HG03342 (cell line): ENCODE measurements at regions not wholly inside any gene's neighbourhood (a gene's known extent, or its start where the extent isn't known, plus 50 kb on each side); places are given as distances from the start of the nearest gene placed in this dataset.

Source experiments
- ATAC-seq: cut with Tn5 transposase; IDR thresholded peaks from one replicate; pipeline ENCODE4 v1.9.1; 2021; ENCODE audit warnings: mild to moderate bottlenecking, moderate library complexity; ENCODE audit not compliant: unreplicated experiment

DNA sequence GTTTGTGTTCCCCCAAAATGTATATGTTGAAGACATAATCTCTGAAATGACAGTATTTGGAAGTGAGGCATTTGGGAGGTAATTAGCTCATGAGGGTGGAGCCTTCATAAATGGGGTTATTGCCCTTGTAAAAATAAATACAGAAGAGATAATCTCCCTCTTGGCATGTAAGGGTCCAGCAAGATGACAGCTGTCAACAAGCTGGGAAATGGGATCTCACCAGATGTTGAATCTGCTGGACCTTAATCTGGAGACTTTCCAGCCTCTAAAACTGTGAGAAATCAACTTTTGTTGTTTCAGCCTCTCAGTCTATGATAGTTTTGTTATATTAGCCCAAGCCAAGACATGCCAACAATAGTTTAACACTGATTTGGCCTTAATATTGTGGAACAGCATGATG lies 438.2 kb upstream of the PCDH7 start:
- no peak for ATAC-seq

DNA sequence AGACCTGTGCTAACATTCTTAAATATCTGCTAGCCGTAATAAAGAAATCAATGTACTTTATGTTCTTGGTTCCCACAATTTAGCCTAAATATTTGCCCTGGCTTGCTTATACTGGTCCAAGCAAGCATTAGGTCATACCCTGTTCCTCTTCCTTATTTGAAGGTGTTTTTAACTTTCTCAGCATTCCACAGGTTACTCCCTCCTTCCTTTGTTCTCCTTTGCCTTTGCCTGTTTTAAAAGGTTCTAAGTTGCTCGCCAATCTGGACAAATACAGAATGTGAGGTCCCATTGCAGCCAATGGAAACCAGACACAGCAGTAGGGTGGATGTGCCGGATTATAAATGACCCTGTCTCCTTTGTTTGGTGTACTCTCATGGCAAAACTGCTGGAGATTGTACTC lies 436.8 kb upstream of the PCDH7 start:
- ATAC-seq, result no peak

DNA sequence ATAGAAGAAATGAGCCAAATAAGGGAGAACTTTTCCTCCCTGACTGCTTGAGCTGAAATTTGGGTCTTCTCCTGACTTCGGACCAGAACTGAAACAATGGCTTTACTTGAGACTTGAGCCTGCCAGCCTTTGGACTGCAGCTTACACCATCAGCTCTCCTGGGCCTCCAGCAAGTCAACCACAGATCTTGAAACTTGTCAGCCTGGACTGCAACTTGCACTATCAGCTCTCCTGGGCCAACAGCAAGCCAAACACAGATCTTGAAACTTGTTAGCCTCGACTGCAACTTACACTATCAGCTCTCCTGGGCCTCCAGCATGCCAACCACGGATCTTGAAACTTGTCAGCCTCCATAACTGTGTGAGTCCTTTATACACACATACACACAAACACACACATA lies 425.9 kb upstream of the PCDH7 start:
- ATAC-seq, result no peak

DNA sequence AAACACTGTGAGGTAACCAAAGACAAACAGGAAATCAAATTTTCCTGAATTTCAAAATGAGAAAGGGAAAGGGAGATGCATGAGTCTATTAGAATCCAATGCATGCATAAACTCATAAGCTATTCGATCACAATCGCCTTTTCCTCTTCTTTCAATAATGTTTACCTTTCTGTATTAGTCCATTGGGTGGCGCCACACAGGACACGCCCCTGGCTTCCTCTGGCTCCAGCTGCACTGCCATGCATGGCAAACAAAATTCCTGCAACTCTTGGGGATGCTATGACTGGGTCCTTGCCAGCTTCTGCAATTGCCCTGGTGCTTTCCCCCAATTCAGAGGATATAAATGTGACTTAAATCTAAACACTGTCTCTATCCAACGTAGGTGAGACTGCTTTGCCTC lies 424.5 kb upstream of the PCDH7 start:
- ATAC-seq, result no peak

DNA sequence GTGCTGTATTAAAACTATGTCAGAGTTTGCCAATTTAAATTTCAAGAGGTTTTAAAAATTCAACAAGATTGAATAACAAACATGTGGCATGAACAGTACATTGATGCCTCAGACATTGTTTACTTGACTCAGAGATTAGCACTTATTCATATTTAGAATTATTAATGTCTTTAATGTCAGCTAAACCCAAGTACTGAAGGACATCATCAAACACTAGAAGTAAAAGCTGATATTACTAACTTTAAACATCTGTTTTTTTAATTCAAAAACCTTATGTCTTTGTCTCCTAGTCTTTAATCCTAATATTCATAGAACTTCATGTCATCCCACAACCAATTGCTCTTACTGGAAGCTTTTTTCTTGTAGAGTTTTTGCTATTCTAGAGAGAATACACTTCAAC lies 406.2 kb upstream of the PCDH7 start:
- no peak for ATAC-seq

DNA sequence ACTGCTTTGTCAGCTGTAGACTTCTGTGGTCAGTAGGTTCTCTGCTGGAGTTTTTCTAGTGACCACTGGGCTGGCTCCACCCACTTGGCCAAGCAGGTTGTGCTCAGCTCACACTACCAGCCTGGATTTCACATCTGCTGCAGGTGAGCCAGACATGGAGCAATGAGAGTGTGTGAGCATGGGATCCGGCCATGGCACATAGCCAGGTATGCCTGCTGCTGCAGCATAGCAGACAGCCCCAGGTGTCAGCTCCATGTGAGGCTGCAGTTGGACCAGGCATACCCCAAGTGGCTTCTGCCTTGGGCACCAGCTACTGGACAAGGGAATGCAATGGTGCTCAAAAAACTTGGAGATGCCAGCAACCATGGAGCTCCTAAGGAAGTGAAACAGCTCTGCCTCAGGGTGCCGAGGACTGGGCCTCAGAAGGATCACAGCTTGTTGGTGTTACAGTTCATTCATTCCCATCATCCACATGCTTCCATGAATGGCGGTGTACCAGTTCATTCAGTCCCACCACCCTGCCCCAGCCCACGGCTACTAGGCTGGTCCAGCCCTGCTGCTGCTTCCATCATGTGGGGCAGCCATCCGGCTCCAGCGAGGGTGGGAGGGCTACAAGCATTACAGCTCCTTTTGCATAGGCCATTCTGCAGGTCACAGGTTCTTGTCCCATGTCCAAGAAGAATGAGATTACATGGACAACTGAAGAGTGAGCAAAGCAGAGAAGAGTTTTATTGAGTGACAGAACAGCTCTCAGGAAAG lies 389.1 kb upstream of the PCDH7 start:
- no peak for ATAC-seq

DNA sequence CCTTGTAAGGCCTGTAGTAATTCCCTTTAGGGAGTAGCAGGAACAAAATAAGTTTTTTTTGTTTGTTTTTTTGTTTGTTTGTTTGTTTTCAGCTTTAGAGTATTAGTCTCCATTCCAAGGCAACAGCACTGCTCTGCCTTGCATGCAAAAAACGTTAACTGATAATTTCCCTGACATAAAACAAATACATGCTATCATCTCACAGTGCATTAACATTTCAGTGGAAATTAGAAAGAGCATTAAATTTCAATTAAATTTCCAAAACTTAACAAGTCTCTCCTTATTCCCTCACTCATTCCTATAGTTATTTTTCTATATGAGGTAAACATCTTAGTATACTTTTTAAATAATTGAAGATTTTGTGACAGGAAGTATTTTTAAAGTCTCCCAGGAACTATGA lies 378.4 kb upstream of the PCDH7 start:
- ATAC-seq, result no peak

DNA sequence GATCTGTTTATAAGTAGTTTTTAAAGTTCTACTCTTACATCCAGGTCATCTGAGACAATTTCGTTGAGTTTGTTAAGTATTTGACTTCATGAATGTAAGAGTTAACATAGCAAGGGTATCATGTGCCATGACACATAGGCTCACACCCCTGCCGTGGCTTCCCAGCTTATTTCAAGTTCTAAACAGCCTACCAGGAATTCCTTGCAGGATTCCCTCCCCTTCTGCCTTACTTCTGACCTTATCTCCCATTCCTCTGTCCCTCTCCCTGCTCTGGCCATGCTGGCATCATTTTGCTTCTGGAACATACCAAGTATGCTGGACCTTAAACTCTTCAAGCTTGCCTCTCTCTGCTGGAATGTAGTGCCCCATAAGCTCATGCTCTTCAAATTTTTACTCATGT lies 369.9 kb upstream of the PCDH7 start:
- ATAC-seq, result no peak

DNA sequence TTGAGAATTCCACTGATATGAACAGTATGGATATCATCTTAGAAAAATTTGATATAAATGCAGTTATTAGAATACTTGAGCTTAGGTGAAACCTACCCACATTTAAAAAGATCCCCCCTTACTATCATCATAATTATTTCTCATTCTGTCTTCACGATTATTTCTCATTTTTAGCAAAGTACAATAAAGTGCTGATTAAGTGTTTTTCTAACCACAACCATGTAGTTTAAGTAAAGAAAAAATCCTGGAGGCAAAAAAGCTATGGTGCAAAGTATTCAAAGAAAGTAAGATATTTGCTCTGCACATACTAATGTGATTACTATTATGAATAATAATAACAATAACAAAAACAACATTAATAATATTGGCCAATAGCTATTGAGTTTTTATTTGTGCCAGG lies 365.6 kb upstream of the PCDH7 start:
- no peak for ATAC-seq

DNA sequence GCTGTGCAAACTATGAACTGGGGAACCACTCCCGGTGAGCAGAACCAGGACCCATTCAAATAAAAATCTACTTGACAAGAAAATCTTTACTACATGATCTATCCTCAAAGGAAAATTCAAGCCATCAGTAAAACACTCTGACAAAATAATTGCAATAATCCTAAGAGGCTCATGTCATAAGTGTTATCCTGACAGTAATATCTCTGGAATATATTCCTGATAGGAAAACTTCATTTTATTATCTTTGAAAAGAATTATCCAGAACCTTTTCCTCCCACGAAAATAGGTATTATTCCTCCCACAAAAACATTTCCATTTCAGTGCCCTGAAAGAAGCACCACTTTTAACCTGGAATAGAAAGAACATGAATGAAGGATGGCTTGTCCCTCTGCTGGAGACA lies 357.7 kb upstream of the PCDH7 start:
- ATAC-seq, result no peak

DNA sequence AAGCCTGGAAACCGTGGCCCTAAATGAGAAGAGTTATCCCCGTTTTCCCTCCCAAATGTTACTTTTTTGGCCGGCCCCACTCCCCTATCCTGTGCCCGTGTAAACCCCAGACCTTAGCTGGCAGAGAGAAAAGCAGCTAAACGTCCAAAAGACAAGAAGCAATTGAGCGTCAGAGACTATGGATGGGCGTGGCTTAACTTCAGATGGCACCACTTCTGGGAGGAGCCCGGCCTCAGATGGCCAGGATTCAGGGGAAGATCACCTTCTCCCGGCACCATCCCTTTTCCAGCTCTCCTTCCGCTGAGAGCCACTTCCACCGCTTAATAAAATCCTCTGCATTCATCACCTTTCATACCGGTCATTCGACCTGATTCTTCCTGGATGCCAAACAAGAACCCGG lies 350.1 kb upstream of the PCDH7 start:
- no peak for ATAC-seq

DNA sequence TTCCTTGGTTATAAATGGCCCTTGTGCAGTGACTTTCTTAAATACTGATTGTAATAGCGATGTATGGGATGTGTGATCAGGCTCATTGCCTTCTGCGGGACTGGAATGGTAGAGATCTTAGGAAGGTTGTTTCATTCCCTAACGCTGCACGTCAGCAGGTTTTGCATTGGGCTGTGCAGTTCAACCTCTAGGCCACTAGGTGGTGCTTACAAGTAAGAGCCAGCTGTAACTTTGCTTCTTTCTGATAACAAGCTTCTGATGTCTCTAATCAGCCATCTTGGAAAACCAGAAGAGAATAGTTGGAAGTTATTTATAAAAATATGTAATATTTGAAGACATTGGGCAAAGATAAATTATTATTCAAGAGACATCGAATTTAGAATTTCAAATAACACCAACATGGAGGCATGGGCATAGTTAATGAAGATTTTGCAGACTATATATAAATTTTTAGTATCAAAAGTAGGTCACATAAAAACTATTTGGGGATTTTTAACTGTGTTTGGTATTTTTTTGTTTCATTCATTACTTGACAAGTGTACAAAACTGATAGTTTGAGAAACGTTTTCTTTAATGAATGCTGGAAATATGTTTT lies 339.7 kb upstream of the PCDH7 start:
- peak; percentile 96 for ATAC-seq

DNA sequence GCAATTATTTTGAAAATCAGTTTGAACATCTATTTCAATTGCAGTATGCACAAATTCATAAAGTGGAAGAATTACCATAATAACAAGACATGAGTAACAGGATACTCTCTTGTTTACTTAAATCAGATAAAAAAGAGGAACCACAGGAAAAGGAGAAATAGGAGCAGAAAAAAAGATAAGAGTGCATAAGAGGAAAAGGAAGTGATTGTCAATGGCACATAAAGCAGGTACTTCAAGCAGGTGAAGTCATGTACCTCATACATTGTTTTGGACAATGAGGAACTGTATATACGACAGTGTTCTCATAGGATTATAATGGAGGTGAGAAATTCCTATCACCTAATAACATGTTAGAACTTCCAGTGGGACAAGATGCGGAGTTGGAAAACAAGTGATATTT lies 334.5 kb upstream of the PCDH7 start:
- ATAC-seq, result no peak

DNA sequence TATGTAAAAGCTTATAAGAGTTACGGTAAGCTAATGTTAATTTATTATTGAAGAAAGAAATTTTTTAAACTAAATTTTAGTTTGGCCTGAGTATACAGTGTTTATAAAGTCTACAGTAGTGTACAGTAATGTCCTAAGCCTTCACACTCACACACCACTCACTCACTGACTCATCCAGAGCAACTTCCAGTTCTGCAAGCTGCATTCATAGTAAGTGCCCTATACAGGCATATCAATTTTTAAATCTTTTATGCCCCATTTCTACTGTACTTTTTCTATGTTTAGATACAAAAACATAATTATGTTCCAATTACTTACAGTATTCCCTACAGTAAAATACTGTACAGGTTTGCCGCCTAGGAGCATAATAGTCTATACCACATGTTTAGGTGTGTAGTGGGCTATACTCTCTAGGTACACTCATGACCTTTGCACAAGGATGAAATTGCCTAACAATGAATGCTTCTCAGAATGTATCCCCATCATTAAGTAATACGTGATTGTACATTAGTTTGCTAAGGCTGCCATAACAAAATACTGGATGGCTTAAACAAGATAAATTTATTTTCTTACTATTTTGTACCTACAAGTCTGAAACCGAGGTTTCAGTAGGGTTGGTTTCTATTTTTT lies 333.8 kb upstream of the PCDH7 start:
- no peak for ATAC-seq

DNA sequence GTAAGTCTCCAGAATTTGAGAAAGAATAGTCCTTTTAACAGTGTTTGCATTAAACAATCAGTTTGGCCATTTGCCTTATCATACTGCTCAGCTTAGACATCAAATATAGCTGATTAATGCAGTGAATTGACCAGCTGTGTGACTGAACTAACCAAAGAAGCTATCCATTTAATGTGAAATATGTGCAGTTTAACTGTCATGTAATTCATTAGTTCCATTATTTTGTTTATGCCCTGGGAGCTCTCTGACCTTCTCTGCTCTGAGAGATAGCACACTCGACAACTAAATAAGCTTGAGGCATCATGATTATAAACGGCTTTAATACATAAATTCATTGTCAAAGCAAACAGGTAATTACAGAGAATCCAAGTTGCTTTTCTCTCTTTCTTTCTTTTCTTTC lies 324.3 kb upstream of the PCDH7 start:
- no peak for ATAC-seq

DNA sequence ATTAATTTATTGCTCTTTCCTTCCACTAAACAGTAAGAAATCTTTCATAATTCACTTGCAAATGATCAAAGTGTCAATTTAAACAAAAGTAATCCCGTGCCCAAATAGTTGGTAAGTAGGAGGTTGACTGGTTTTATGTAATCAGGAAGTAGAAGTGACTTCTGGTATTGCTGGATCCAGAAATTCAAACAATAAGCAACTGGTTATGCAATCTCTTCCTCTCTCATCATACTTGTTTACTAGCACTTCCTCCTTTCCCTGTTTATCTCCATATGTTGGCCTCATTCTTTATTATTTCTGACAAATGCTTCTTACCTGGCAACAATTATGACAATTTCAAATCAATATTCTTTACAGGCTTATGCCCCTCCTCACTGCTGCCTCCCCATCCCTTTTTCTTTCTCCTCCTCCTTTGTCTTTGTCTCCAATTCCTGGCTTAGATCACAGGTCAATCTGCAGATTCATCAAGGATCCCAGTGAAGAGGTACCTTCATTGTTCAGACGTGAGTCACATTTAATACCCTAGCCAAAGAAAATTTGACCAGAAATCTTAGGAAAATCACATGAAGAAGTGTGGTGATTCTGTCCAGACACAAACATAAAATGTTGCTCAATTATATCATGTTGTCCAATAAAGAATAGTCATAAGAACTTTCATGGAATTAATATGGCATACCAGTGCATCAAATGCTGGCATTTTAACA lies 323.2 kb upstream of the PCDH7 start:
- no peak for ATAC-seq

DNA sequence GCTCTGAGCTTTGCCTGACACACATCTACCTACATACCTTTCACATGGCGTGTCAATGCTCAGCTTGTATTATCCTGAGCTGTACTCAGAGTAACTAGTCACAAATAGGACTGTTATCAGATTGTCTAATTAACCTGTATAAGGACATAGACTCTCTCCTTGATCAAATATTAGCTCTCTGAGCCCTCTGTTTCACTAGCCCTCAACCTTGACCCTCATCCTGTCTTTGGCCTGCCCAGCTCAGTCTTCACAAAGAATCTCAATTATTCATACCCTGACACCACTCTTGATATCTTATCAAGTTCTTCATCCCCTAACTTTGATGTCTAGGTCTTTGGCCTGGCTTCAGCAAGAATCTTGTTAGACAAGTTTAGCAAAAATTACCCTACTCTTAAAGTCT lies 320.7 kb upstream of the PCDH7 start:
- ATAC-seq, result no peak

DNA sequence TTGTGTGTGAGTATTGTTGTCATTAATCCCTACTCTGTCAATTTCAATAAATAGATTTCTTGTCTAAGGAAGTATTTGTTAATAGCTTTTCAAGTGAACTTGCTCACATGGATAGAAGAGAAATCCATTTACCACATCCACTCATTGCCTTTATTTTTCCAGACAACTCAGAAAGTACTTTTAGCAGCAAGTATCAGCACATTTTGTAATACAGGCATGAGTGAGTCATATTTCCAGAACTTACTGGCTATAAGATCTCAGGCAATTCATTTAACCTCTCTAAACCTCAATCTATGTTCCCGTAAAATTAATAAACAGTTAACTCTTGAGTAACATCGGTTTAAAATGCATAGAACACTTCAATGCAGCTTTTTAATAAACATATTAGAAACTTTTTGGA lies 317.9 kb upstream of the PCDH7 start:
- no peak for ATAC-seq

DNA sequence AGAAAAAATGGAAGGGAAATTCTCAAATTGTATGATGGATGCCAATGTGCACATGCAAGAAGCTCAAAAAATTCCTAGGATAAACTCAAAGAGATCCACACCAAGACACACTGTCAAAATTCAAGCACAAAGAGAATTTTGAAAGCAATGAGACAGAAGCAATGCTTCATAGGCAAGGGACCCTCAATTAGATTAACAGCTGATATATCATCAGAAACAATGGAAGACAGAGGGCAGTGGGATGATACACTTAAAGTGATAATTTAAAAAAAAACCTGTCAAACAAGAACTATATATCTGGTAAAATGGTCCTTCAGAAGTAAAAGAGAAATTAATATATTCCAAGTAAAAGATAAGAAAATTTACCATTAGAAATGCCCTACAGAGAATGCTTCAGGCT lies 306.3 kb upstream of the PCDH7 start:
- no peak for ATAC-seq

DNA sequence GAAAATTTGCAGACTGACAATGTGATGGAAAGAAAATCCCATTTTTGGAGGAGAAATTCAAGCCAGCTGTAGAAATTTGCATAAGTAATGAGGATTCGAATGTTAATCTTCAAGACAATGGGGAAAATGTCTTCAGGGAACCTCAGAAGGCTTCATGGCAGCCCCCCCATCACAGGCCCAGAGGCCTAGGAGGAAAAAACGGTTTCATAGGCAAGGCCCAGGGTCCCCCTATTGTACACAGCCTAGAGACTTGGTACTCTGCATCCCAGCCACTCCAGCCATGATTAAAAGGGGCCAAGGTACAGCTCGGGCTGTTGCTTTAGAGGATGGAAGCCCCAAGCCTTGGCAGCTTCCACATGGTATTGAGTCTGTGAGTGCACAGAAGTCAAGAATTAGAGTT lies 303.6 kb upstream of the PCDH7 start:
- ATAC-seq, result no peak

DNA sequence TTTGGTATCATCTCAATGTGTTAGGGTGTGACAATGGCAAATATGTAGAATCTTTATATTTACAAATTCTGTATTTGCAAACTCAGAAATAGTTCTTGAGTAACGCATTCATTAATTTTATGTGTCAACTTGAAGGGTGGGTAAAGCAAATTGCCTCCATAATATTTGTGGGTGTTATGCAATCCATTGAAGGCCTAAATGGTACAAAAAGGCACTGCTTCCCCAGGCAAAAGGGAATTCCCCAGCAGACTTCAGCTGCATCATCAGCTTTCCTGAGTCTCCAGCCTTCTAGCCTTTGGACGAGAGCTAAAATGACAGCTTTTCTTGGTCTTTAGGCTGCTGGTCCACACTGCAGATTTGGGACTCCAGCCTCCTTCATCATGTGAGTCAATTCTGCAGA lies 292.2 kb upstream of the PCDH7 start:
- ATAC-seq, result no peak
